ENCODE measurements at regions not wholly inside any gene's neighbourhood (a gene's known extent, or its start where the extent isn't known, plus 50 kb on each side); places are given as distances from the start of the nearest gene placed in this dataset.

- TF ChIP-seq NFRKB (IDR thresholded peaks at IDR 0.05) (no peak), SP1 (IDR thresholded peaks at IDR 0.05) (no peak)
Observed at GRCh38 chr11:93080146-93080759, 110.8 kb downstream of the MTNR1B start.

Data from HEK293T (cell line).